ENCODE measurements at regions not wholly inside any gene's neighbourhood (a gene's known extent, or its start where the extent isn't known, plus 50 kb on each side); places are given as distances from the start of the nearest gene placed in this dataset.
A peak's percentile ranks its signal among the peaks of the same experiment; 100 is the strongest.

- no peaks in the 10 kb centered on the region for H3K4me1 ChIP-seq
- H3K27me3 ChIP-seq, result no peaks in the 10 kb centered on the region
- TF ChIP-seq POLR2A (IDR thresholded peaks at IDR 0.05; ENCODE audit: low read depth) (no peak), POLR2AphosphoS5 (IDR thresholded peaks at IDR 0.05) (no peak), CTCF (IDR thresholded peaks at IDR 0.05) (no peak), EP300 (IDR thresholded peaks at IDR 0.05) (no peak)
- peak; percentile 19 for DNase-seq (ENCODE audit: extremely low spot score)
- H3K4me3 ChIP-seq, result no peak overlapping the region
- no peaks in the 10 kb centered on the region for H3K9me3 ChIP-seq
- no peaks in the 10 kb centered on the region for H3K36me3 ChIP-seq
- H3K27ac ChIP-seq (replicated peaks in 1 of 4), result no peak overlapping the region
- intact Hi-C loops (cut with DNase I), result no loop called here
- WGBS, result 87% methylated on average over 5 of the region's 5 CpGs
Measured at GRCh38 chr12:126464153-126464552, 1398.9 kb downstream of the AACS start.

- H3K9me3 ChIP-seq, result peaks cover 0 to 11% (median 5%) of the 10 kb centered on the region in 4 donors
- 90% methylated on average over 2 of the region's 2 CpGs for WGBS
Measured at GRCh38 chr12:126469211-126469610, 1404.0 kb downstream of the AACS start.

GRCh38 chr12:126474703-126475102 is 1409.5 kb downstream of the AACS start:
- H3K27me3 ChIP-seq, result no peaks in the 10 kb centered on the region
- WGBS, result 92% methylated on average over 3 of the region's 3 CpGs
- H3K36me3 ChIP-seq, result no peaks in the 10 kb centered on the region
- H3K4me1 ChIP-seq, result no peaks in the 10 kb centered on the region
- TF ChIP-seq CTCF (IDR thresholded peaks at IDR 0.05), result no peak
- DNase-seq (ENCODE audit: extremely low spot score), result no peak
- no peak overlapping the region for H3K4me3 ChIP-seq
- peaks cover 0 to 19% (median 7%) of the 10 kb centered on the region in 4 donors for H3K9me3 ChIP-seq
- intact Hi-C loops (cut with DNase I), result no loop called here
- no peak overlapping the region for H3K27ac ChIP-seq (replicated peaks in 1 of 4)

More at GRCh38 chr12:126469211-126469610, 1404.0 kb downstream of the AACS start:
- intact Hi-C loops (cut with DNase I), result no loop called here
- Histone ChIP-seq H3K36me3 (no peaks in the 10 kb centered on the region), H3K4me3 (no peak overlapping the region), H3K27ac (replicated peaks in 1 of 4) (no peak overlapping the region), H3K4me1 (no peaks in the 10 kb centered on the region), H3K27me3 (no peaks in the 10 kb centered on the region)
- TF ChIP-seq EP300 (IDR thresholded peaks at IDR 0.05) (no peak), POLR2A (IDR thresholded peaks at IDR 0.05; ENCODE audit: low read depth) (no peak), CTCF (IDR thresholded peaks at IDR 0.05) (no peak), POLR2AphosphoS5 (IDR thresholded peaks at IDR 0.05) (no peak)
- no peak for DNase-seq (ENCODE audit: extremely low spot score)

GRCh38 chr12:126480451-126480850 is 1415.2 kb downstream of the AACS start:
- Histone ChIP-seq H3K4me1 (no peaks in the 10 kb centered on the region), H3K27me3 (no peaks in the 10 kb centered on the region), H3K36me3 (no peaks in the 10 kb centered on the region), H3K4me3 (no peak overlapping the region), H3K27ac (replicated peaks in 1 of 4) (no peak overlapping the region), H3K9me3 (peaks cover 0 to 3% (median 0%) of the 10 kb centered on the region in 4 donors)
- intact Hi-C loops (cut with DNase I), result no loop called here
- TF ChIP-seq POLR2AphosphoS5 (IDR thresholded peaks at IDR 0.05), result no peak
- TF ChIP-seq EP300 (IDR thresholded peaks at IDR 0.05), result no peak
- no peak for TF ChIP-seq CTCF (IDR thresholded peaks at IDR 0.05)
- no peak for TF ChIP-seq POLR2A (IDR thresholded peaks at IDR 0.05; ENCODE audit: low read depth)
- no peak for DNase-seq (ENCODE audit: extremely low spot score)
- 64% methylated on average over 10 of the region's 10 CpGs for WGBS

- Histone ChIP-seq H3K27me3 (no peaks in the 10 kb centered on the region), H3K4me1 (no peaks in the 10 kb centered on the region), H3K4me3 (no peak overlapping the region), H3K27ac (replicated peaks in 1 of 4) (no peak overlapping the region), H3K9me3 (no peaks in the 10 kb centered on the region), H3K36me3 (no peaks in the 10 kb centered on the region)
- TF ChIP-seq EP300 (IDR thresholded peaks at IDR 0.05) (no peak), POLR2AphosphoS5 (IDR thresholded peaks at IDR 0.05) (no peak), POLR2A (IDR thresholded peaks at IDR 0.05; ENCODE audit: low read depth) (no peak), CTCF (IDR thresholded peaks at IDR 0.05) (no peak)
- WGBS, result 93% methylated on average over 6 of the region's 6 CpGs
- DNase-seq (ENCODE audit: extremely low spot score), result no peak
- intact Hi-C loops (cut with DNase I), result no loop called here
Measured at GRCh38 chr12:126481688-126482087, 1416.5 kb downstream of the AACS start.
